TTC549 (cell line): ENCODE measurements at regions not wholly inside any gene's neighbourhood (a gene's known extent, or its start where the extent isn't known, plus 50 kb on each side); places are given as distances from the start of the nearest gene placed in this dataset.
"Not testable (repeated sequence)": the region's sequence is repeated elsewhere in the genome, so short reads cannot be mapped to it uniquely, and the experiment has no call there.

Experiments
- FAIRE-seq: peaks from 2 replicates; lab custom pipeline; 2012; peaks lifted over from hg19 to GRCh38; lab: Jason Lieb, UNC

GRCh38 chr1:96206451-96206850, 515.1 kb upstream of the PTBP2 start:
- no peak for FAIRE-seq

GRCh38 chr1:96207936-96208335, 513.6 kb upstream of the PTBP2 start:
- FAIRE-seq, result no peak

- no peak for FAIRE-seq
These were observed 513.2 kb upstream of the PTBP2 start for GRCh38 chr1:96208428-96208827.

GRCh38 chr1:96210054-96210453, 511.5 kb upstream of the PTBP2 start:
- FAIRE-seq, result no peak

- FAIRE-seq, result no peak
These were observed 510.4 kb upstream of the PTBP2 start for GRCh38 chr1:96211202-96211601.

GRCh38 chr1:96214982-96215381, 506.6 kb upstream of the PTBP2 start:
- no peak for FAIRE-seq

GRCh38 chr1:96220651-96221050, 500.9 kb upstream of the PTBP2 start:
- no peak for FAIRE-seq

- FAIRE-seq, result no peak
These were observed 498.9 kb upstream of the PTBP2 start for GRCh38 chr1:96222701-96223100.

GRCh38 chr1:96224229-96224628, 497.4 kb upstream of the PTBP2 start:
- FAIRE-seq, result not testable (repeated sequence)

- no peak for FAIRE-seq
These were observed 488.2 kb upstream of the PTBP2 start for GRCh38 chr1:96233422-96233821.

GRCh38 chr1:96234299-96234698, 487.3 kb upstream of the PTBP2 start:
- FAIRE-seq, result peak; percentile 32

GRCh38 chr1:96236156-96236739, 485.3 kb upstream of the PTBP2 start:
- FAIRE-seq, result peak; percentile 84

GRCh38 chr1:96238426-96238825, 483.2 kb upstream of the PTBP2 start:
- no peak for FAIRE-seq

- FAIRE-seq, result no peak
These were observed 481.1 kb upstream of the PTBP2 start for GRCh38 chr1:96240438-96240837.

- FAIRE-seq, result peak; percentile 7
These were observed 468.1 kb upstream of the PTBP2 start for GRCh38 chr1:96253246-96254035.

GRCh38 chr1:96256130-96256790, 465.3 kb upstream of the PTBP2 start:
- FAIRE-seq, result no peak

- FAIRE-seq, result no peak
These were observed 462.2 kb upstream of the PTBP2 start for GRCh38 chr1:96259399-96259798.

GRCh38 chr1:96281491-96281890, 440.1 kb upstream of the PTBP2 start:
- no peak for FAIRE-seq

- FAIRE-seq, result no peak
These were observed 431.6 kb upstream of the PTBP2 start for GRCh38 chr1:96290033-96290432.

- no peak for FAIRE-seq
These were observed 430.8 kb upstream of the PTBP2 start for GRCh38 chr1:96290801-96291200.

GRCh38 chr1:96291468-96291867, 430.1 kb upstream of the PTBP2 start:
- no peak for FAIRE-seq

- FAIRE-seq, result no peak
These were observed 429.4 kb upstream of the PTBP2 start for GRCh38 chr1:96292141-96292540.

GRCh38 chr1:96296991-96297390, 424.6 kb upstream of the PTBP2 start:
- no peak for FAIRE-seq
